Breast epithelium (tissue), 4 donors: ENCODE measurements at regions not wholly inside any gene's neighbourhood (a gene's known extent, or its start where the extent isn't known, plus 50 kb on each side); places are given as distances from the start of the nearest gene placed in this dataset.

Source experiments
- DNase-seq, 2 donors: peaks; one replicate each; pipeline ENCODE4 v3.0.0-alpha.2; 2019; ENCODE audit warnings: low spot score in 2 of 2
- H3K27ac ChIP-seq, 2 donors: fragments of 200-600 bp; sonication (generic) in 1 of 2; one replicate each; pipeline ENCODE4 v1.5.1; 2016 to 2019; ENCODE audit warnings: mild to moderate bottlenecking in 1 of 2
- H3K27me3 ChIP-seq, 2 donors: fragments of 200-600 bp; sonication (generic) in 1 of 2; one replicate each; pipeline versions ENCODE4 v1.5.1 to v1.6.0; 2017 to 2019; ENCODE audit warnings: control low read depth in 1 of 2, mild to moderate bottlenecking in 1 of 2
- H3K36me3 ChIP-seq: fragments of 200-600 bp; one replicate; pipeline ENCODE4 v1.5.1; 2019
- H3K4me1 ChIP-seq, 2 donors: fragments of 200-600 bp; sonication (generic); one replicate each; pipeline ENCODE4 v1.5.1; 2016 to 2019; ENCODE audit warnings: control low read depth in 1 of 2
- H3K4me3 ChIP-seq, 3 donors: fragments of 200-600 bp; sonication (generic); 1 replicate in 2 of 3; 2 replicates in 1 of 3; pipeline ENCODE4 v1.5.1; 2016 to 2019; ENCODE audit warnings: mild to moderate bottlenecking in 3 of 3, moderate library complexity in 2 of 3
- H3K9me3 ChIP-seq, 2 donors: fragments of 200-600 bp; sonication (generic) in 1 of 2; one replicate each; pipeline ENCODE4 v1.5.1; 2016 to 2019; ENCODE audit warnings: control low read depth in 1 of 2
- POLR2A ChIP-seq: fragments of 450-650 bp; IDR thresholded peaks from one replicate; pipeline ENCODE4 v1.6.1; 2016; ENCODE audit warnings: antibody characterized with exemption, mild to moderate bottlenecking, moderate library complexity
- POLR2AphosphoS5 ChIP-seq, 3 donors: sonication (generic); formaldehyde crosslinking; IDR thresholded peaks; one replicate each; pipeline ENCODE4 v1.6.1; 2017; ENCODE audit warnings: antibody characterized with exemption in 3 of 3
- intact Hi-C: fragments of 100-400 bp; cut with DNase I; formaldehyde crosslinking; loops from one replicate; pipeline ENCODE4 v1.15.1; 2023; ENCODE audit warnings: low total_unique reads
- TF ChIP-seq, protein P1 (sequence below), 3 donors: fragments of 450-650 bp; IDR thresholded peaks; one replicate each; pipeline ENCODE4 v1.5.1; 2016 to 2017; ENCODE audit warnings: antibody characterized with exemption in 3 of 3, mild to moderate bottlenecking in 3 of 3, moderate library complexity in 3 of 3

DNA sequence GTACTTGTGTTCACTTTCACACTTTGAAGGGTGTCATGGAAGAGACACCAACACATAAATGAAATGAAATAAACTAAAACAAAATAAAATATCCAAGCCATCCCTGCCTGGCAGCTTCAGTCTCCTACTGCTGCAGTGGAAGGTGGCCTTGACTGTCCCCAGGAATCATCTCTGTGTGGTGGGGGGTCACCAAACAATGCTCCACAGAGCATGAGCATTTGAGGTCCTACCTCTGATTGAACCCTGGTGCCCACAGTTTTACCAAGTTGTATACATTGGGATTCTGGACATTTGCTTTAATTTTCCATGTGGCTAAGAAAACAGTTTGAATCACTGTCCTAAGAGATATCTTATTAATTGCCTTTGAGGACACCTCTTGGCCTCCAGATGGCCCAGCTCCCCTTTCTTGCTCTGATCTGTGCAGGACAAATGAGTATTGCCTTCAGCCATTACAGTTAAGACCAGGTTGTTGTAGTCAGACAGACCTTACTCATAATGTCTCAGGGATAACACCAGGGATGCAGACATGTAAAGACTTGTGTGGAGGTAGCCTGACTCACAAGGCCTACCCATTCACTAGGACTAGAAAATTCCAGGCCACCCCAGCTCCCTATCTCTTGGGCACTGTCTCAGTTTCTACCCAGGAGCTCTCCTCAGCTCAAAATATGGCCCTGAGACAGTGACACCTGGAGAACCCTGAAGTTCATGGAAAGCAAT, 195.0 kb downstream of the MYCN start:
- Histone ChIP-seq H3K27me3 (no peaks in the 10 kb centered on the region), H3K4me3 (no peak overlapping the region), H3K36me3 (no peaks in the 10 kb centered on the region), H3K9me3 (no peaks in the 10 kb centered on the region), H3K27ac (no peak overlapping the region), H3K4me1 (no peaks in the 10 kb centered on the region)
- no peak for DNase-seq
- TF ChIP-seq POLR2AphosphoS5 (IDR thresholded peaks at IDR 0.05) = no peak
- TF ChIP-seq POLR2A = no peak
- TF ChIP-seq, protein P1, sequence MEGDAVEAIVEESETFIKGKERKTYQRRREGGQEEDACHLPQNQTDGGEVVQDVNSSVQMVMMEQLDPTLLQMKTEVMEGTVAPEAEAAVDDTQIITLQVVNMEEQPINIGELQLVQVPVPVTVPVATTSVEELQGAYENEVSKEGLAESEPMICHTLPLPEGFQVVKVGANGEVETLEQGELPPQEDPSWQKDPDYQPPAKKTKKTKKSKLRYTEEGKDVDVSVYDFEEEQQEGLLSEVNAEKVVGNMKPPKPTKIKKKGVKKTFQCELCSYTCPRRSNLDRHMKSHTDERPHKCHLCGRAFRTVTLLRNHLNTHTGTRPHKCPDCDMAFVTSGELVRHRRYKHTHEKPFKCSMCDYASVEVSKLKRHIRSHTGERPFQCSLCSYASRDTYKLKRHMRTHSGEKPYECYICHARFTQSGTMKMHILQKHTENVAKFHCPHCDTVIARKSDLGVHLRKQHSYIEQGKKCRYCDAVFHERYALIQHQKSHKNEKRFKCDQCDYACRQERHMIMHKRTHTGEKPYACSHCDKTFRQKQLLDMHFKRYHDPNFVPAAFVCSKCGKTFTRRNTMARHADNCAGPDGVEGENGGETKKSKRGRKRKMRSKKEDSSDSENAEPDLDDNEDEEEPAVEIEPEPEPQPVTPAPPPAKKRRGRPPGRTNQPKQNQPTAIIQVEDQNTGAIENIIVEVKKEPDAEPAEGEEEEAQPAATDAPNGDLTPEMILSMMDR (IDR thresholded peaks at IDR 0.05) = no peak
- intact Hi-C loops = no loop called here

DNA sequence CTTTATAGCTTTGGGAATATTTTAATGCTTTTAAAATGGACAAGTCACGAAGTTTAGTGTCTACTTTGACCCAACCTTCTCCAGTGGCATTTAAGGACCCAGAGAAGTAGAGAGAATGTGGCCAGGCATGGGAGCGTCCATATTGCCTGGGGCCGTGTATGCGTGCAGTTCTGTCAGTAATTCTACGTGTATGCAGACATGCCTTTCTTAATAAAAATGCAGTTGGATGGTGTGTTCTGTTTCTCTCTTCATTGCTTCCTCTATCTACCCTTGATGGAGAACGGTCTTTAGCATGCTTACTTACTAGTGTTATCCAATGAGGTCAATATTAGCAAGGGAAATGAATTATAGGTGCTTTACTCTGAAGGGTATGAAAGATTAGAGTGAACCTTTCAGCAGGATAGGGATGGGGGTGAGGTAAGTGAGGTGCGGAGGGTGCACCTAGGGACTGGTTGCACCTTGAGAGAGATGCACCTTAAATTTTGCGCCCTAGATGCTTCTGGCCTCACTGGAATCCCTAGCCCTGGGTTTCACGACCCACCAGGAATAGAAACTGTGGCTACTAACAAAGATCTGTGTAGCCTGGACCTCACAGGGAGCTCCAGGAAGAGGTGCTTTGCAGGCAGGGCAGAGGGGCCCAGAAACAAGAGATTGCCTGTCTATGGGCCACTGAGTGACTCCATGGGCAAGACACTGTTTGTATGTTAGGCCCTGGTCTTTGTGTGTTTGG, 194.3 kb downstream of the MYCN start:
- no peaks in the 10 kb centered on the region for H3K27me3 ChIP-seq
- no peaks in the 10 kb centered on the region for H3K36me3 ChIP-seq
- no peak overlapping the region for H3K27ac ChIP-seq
- no peaks in the 10 kb centered on the region for H3K4me1 ChIP-seq
- DNase-seq = no peak
- intact Hi-C loops = no loop called here
- TF ChIP-seq, protein P1 (IDR thresholded peaks at IDR 0.05) = no peak
- TF ChIP-seq POLR2A (no peak), POLR2AphosphoS5 (IDR thresholded peaks at IDR 0.05) (no peak)
- no peaks in the 10 kb centered on the region for H3K9me3 ChIP-seq
- no peak overlapping the region for H3K4me3 ChIP-seq

GRCh38 chr2:16130906-16131400, 190.6 kb downstream of the MYCN start:
- Histone ChIP-seq H3K36me3 (no peaks in the 10 kb centered on the region), H3K27ac (no peak overlapping the region), H3K4me3 (no peak overlapping the region), H3K27me3 (no peaks in the 10 kb centered on the region), H3K4me1 (no peaks in the 10 kb centered on the region), H3K9me3 (no peaks in the 10 kb centered on the region)
- intact Hi-C loops = no loop called here
- no peak for DNase-seq
- TF ChIP-seq, protein P1 (IDR thresholded peaks at IDR 0.05) = no peak
- TF ChIP-seq POLR2A (no peak), POLR2AphosphoS5 (IDR thresholded peaks at IDR 0.05) (no peak)

- TF ChIP-seq POLR2AphosphoS5 (IDR thresholded peaks at IDR 0.05) (no peak), POLR2A (no peak)
- TF ChIP-seq, protein P1 (IDR thresholded peaks at IDR 0.05) = no peak
- Histone ChIP-seq H3K36me3 (no peaks in the 10 kb centered on the region), H3K27ac (no peak overlapping the region), H3K9me3 (no peaks in the 10 kb centered on the region), H3K4me3 (no peak overlapping the region), H3K4me1 (no peaks in the 10 kb centered on the region), H3K27me3 (no peaks in the 10 kb centered on the region)
- DNase-seq = no peak
- intact Hi-C loops = no loop called here
These were observed 190.2 kb downstream of the MYCN start for GRCh38 chr2:16130541-16130880.
